ENCODE measurements at regions not wholly inside any gene's neighbourhood (a gene's known extent, or its start where the extent isn't known, plus 50 kb on each side); places are given as distances from the start of the nearest gene placed in this dataset.
"Not testable (repeated sequence)": the region's sequence is repeated elsewhere in the genome, so short reads cannot be mapped to it uniquely, and the experiment has no call there.

DNA sequence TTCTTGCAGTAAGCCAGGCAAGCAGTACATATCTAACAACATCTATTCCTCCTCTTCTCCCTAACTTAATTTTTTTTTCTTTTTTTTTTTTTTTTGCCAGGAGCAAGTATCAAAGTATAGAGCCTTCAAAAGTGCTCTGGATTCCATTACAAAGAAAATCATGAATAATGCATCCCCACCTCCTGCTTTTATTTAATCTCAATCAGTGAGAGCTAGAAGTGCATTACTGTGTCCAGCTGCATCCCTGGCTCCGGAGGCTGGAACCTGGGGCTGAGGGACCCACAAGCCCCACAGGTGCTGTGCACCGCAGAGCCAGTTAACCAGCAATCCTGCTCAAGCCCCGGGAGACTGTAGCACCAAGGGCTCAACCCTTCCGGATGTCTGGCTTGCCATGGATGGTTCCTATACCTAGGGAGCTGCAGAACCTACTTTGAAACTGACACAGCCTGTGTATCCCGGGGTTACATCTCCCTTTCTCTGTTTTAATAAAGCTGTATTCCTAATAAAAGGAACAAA, 455.9 kb upstream of the RUNX1 start:
- no peak for DNase-seq (ENCODE audit: low read depth)

DNA sequence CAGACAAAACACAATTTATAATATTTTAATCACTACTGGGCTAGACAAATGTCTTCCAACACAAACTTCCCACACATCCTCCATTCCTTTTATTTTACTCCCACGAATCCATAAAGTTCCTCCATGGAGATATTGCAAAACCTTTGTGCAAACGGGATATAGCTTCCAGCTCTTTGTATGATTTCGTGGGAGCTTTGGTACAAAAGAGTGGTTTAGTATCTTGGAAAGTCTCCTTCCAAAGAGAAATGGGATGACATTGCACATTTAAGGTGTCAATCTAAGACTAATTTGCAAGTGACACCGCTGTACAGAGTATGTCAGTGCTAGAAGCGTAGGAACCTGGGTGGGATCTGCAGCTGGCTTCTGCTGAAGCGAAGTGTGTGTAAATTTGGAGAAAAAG, 455.2 kb upstream of the RUNX1 start:
- DNase-seq (ENCODE audit: low read depth), result no peak

DNA sequence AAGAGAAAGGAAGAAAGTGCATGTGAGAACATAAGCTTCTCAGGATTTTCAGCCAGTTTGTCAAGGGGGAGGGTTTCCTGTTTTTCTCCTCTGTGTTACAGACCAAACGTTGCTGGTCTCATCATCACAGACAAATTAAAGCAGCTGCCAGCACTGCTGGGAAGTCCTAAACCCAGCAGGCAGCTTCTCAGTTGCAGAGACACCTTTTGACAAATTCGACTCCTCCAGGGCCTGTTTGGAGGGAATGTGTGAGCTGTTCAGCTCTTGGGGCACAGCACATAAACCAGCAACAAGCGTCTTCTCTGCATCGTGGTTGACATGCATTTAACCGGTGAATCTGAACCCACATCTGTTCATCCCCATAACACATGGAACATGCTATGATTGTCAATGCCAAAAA, 454.6 kb upstream of the RUNX1 start:
- DNase-seq (ENCODE audit: low read depth), result peak; percentile 3

DNA sequence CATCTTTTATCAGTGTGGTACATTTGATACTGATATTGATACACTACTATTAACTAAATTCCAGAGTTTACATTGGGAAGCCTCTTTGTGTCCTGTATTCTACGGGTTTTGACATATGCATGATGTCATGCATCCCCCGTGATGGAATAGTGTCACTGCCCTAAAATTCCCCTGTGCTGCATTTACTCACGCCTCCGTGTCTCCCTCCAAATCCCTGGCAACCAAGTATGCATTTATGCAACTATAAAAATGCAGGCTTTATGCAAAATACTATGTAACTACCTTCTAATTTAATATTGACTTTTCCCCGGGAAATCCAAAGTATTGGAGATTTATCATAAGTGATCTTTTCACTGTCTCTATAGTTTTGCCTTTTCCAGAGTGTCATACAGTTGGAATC, 453.7 kb upstream of the RUNX1 start:
- DNase-seq (ENCODE audit: low read depth), result no peak

DNA sequence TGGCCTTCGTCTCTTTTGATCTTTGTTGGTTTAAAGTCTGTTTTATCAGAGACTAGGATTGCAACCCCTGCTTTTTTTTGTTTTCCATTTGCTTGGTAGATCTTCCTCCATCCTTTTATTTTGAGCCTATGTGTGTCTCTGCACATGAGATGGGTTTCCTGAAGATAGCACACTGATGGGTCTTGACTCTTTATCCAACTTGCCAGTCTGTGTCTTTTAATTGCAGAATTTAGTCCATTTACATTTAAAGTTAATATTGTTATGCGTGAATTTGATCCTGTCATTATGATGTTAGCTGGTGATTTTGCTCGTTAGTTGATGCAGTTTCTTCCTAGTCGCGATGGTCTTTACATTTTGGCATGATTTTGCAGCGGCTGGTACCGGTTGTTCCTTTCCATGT, 448.4 kb upstream of the RUNX1 start:
- not testable (repeated sequence) for DNase-seq (ENCODE audit: low read depth)

DNA sequence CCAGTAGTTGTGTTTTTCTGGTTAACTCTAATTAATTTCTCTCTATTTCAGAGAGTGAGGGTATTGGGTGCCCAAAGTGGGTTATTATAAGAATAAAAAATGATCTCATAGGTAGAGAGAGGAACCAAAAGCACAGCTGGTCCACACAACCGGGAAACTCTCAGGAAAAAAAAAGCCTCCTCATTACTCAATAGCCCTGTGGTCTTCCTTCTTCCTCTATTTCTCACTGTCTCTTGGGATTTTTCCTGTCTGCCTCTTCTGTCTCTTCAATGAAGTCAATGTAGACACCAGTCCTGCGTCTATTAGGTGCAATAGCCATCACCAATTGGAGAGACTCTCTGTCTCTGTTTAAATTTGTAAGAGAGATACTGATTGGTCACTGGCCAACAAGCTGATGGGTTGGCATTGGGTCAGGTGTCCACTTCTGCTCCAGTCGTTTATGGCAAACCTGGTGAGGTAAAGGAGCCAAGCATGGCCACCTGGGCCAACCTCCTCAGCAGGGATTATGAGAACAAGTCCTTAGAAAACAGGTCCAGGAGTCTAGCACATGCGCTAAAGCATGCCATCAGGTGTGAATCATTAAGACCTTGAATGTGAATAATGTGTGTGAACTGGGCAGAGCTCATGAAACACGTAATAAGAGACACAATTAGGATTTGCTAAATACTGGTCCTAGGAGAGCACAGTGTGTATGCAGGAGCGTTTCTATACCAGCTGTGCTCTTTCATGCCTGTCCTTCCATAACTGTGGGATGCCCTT, 443.0 kb upstream of the RUNX1 start:
- no peak for DNase-seq (ENCODE audit: low read depth)

DNA sequence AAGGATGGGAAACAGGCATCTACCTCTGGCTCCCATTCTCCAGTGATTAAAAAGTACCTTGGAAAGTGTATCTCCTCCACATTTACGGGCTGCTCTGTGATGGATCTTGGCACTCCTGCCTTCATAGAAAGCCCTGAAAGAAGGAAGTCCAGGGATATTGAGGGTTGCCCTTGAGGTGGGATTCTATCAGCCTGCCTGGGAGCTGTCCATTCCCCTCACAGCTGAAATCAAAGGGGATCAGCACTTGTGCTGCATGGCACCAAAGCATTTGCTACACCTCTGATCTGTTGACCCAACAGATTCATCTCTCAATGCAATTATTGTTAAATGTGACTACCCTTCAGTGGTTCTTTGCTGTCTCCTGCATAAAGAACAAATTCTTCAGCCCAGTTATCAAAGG, 442.0 kb upstream of the RUNX1 start:
- DNase-seq (ENCODE audit: low read depth), result no peak

DNA sequence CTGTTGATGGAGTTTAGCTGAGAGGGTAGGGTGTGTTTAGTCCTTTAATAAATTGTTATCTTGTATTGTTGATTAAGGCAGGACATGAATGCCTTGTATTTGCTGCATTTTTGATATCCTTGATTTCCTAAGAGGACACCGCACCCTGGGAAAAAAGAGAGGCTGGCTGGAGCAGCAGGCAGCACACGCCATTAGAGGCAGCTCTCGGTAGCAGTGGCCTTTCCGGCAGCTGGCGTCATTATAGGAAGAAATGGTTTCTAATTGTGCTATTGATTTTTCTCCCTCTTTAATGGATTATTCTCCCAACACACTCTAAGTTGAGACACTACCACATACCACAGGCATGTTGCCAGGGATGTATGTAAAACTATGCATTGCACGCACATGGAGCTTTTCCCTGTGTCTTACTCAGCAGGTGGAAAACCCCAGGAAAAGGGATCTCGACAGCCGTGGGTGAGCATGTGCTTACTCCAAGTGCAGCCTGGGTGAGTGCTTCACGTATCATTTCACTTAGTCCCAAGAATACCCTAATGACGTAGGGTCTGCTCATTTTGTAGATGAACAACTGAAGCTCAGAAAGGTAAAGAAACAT, 440.4 kb upstream of the RUNX1 start:
- DNase-seq (ENCODE audit: low read depth), result no peak

DNA sequence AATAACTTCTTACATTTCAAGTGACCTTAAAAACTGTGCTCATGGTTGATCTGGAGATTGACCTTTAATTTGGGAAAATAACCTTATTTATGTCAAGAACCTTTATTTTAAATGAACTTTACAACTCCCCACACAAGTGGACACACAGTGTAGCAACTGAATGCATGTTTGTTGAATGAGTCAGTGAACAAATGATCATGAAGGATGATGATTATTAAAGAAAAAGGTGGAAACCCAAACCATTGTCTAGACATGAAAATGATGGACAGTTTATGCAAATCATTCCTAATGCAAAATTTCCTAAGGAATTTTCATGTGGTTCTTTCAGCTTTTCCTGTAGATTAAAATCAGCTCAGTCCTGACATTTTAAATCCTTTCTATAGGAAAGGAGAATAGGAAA, 439.8 kb upstream of the RUNX1 start:
- no peak for DNase-seq (ENCODE audit: low read depth)

DNA sequence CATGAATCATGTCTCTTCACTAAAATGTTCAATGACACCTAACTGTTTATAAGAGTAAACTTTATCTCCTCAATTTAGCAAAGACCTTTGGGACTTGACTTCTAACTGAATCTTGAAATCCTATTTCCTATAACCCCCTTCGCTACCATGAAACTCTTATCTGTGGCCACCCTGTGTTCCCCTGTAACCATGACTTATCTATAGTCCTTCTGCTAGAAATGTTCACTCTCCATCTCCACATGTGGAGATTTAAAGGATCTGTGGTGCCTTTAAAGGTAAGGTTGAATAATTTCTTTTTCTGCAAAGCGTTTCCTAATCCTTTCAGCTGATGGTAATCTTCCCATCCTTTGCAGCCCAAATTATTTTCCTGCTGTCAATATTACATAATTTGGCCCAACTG, 436.3 kb upstream of the RUNX1 start:
- DNase-seq (ENCODE audit: low read depth), result no peak

DNA sequence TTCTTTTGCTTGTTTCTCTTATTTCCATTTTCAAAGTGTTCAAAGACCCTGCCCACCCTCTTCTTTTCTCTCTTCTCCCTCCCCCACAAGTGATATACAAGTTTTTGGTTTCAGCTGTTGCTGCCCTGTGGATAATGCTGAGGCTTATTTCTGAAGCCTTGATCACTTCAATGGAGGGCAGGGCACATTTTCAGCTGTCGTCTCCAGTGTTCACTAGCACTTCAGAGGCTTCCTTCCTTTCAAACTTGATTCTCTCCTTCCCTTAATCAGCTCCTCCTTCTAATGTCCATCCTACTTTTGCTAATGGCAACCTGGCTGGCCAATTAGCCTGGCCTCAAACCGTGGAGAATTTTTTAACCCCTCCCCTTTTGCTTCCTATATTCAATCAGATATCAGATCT, 435.7 kb upstream of the RUNX1 start:
- no peak for DNase-seq (ENCODE audit: low read depth)

DNA sequence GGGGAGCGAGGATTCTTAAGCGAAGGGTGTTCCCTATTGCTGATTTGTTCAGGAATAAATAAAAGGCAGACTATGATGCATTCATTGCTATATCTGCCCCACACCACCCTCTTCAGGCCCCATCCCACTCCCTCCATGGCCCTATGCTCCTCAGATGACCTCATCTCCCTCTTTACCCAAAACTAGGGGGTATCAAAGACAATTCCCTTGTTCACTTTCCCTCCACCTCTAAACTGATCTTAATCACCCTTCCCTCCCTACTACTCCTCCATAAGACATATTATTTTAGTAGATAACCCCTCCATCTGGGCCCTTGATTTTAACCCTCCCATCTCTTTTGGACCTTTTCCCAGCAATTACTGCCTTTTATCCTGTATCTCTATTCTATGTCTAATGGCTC, 434.9 kb upstream of the RUNX1 start:
- no peak for DNase-seq (ENCODE audit: low read depth)

DNA sequence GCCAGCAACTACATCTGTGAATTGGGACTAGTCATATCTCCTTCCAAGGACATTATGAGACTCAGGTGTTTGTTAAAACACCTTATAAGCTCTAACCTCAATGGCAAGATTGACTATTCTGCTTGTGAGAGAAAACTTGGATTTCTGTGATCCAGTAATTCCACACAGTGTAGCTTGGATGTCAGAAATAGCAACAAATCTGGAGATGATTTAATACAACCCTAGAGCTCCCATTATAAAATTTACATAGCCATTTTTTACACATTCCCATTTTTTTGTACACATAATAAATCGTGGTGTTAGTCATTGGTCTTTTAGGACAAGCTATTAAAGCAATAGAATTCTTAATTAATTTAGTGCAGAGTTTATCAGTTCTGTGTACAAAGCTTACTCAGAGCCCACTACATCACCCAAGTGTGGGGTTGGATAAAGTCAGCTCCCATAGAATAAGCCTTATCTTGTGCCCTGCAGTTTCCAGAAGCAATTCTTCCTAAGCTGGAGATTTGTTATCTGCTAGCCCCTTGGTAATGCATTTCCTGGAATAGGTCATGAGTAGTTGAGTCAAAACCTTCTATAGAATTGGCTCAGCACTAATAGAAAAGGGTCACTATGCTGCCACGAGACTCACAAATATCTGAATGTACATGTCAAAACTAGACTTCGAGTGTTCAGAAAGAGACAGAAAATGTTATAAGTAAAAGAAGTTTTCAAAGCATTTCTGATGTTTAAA, 434.0 kb upstream of the RUNX1 start:
- DNase-seq (ENCODE audit: low read depth), result no peak

DNA sequence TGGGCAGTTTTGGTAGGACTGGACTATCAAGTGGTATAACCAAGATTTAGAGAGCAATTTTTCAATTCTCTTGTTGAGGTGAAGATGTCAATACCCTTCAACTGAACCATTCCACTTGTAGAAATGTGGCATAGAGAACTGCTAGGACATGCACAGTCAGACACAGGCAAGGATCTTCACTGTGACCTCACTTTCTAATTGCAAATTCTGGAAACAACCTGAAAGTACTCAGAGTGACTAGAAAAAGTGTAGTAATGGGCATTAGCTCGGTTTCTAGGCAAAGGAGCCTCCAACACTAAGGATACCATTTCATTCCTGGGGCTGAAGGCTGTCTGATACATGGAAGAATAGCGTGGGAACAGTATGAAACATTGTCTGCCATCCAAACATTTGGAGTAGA, 433.0 kb upstream of the RUNX1 start:
- no peak for DNase-seq (ENCODE audit: low read depth)

DNA sequence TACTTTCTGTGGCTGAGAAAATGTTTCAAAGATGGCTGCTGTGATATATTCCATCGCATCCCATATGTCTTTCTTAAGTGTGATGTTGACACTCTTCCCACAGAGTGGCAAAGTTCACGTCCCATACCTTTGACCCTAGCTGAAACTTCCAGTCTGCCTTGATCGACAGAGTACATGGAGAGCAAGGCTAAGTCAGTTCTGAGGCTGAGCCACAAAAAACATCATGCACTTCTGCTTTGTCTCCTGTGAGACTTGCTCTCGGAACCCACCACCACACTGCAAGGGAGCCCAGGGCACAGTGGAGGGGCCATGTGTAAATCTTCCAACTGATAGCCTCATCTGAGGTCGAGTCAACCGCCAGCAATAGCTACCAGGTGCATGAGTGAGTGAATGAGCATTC, 431.9 kb upstream of the RUNX1 start:
- no peak for DNase-seq (ENCODE audit: low read depth)

DNA sequence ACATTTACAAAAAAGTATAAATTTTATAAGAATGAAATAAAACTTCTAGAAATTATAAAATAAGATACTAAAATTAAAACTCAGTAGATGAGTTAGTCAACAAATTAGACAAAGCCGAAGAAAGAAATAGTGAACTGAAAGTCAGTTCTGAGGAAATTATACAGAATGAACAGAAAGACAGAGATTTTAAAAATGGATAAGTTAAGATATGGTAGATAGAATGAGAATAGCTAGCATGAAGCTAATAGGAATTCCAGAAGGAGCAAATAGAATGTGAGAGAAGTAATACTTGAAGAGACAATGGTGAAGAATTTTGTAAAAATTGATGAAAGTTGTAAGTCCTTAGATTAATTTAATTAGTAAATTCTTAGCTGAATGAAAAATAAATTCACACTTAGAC, 430.4 kb upstream of the RUNX1 start:
- DNase-seq (ENCODE audit: low read depth), result no peak

DNA sequence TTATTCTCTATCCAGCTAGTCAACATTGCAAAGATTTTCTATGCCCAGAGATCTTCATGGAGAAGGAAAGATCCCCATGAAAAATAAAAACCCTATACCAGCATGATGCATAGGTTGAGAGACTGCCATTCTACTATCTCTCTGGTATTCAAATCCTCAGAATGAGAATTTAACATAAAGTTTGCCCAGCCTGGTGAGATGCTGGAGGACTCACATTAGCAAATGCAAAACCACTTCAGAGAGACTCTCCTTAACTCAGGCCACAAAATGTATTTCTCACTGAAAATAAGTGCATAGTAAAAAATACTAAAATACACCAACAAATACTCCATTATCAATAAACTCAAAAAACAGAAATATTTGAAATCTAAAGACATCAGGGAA, 430.0 kb upstream of the RUNX1 start:
- no peak for DNase-seq (ENCODE audit: low read depth)

DNA sequence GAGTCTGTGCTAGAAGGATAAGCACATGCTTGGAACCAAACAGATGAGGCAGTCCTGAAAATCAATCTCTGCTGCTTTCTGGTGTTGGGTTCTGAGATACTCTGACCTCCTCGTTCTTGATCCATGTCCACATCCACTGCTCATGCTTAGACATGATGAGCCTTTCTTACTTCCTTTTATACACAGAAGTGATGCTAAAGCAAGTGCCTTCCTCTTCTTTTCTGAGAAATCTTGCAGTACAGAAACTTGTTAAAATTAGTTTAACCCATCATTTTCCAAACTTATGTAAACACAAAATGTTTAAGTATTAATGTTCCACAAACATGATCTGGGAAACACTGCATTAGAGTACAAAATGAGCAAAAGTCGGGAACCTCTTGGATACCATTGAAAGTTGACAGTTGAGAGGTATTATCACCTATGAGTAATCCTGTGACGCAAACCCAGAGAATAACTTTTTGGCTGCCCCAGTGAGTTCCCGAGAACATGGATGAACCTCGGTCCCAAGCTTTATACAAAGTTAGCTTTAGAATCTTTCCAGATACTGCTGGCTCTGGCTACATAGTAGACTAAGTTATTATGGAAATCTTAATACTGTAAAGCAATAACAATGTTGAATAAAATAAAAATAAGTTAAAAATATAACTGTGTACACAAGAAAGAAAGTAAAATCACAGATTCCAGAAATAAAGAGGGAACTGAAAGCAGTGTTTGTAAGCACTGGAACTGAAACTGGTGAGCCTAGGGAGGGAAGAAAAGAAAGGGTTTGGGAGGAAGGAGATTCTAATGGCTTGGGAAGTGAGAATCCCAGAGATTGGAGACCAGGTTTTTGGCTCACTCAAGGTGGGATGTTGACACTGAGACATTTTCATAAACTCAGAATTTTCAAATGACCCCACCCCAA, 429.3 kb upstream of the RUNX1 start:
- DNase-seq (ENCODE audit: low read depth), result no peak

DNA sequence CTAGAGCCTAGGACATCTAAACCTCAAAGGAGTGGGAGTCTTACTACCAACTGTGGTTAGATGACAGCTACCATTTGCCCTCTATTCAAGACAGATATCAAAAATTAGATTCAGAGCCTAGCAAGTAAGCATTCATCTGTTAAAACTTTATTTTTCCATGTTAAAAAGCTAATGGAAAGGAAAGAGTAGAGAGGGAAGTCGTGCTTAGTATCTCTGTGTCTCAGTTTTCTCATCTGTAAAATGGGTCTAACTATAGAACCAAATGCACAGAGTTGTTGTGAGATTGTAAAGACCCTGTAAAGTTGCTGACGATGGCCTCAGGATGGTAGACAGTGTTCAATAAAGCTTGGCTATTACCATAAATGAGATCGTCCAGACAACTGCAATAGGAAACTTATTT, 428.5 kb upstream of the RUNX1 start:
- no peak for DNase-seq (ENCODE audit: low read depth)

DNA sequence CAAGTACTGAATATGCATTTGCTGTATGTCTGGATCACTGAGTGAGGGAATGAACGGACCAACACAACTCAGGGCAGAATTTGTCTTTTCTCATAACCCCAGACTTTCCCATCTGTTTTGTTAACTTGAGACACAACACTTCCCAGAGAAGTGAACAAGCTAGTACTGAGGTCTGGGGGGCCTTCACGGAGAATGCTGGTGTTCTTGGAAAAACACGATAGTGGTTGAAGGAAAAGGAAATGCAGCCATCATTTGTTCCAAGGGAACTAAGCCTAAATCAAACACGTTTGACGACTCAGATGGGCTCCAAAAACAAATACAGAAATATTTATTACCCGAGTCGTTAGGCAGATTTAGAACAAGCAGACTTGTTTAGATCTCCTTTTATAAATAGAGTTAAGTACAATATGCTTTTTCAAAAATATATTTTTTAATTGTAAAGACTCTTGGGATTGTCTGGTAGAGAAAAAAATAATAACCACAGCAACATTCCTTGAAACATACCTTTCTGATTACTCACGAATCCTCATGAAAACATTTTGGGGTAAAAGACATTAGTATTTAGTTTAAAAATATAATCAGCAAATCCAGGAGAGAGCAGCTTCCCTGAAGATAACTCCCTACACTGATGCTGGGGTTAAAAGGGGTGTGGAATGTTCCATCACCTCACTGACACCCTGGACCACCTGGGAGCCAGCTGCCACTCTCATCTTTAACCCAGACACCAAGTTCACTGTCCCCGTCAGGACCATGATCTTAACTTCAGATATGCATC, 427.7 kb upstream of the RUNX1 start:
- peak; percentile 56 for DNase-seq (ENCODE audit: low read depth)

DNA sequence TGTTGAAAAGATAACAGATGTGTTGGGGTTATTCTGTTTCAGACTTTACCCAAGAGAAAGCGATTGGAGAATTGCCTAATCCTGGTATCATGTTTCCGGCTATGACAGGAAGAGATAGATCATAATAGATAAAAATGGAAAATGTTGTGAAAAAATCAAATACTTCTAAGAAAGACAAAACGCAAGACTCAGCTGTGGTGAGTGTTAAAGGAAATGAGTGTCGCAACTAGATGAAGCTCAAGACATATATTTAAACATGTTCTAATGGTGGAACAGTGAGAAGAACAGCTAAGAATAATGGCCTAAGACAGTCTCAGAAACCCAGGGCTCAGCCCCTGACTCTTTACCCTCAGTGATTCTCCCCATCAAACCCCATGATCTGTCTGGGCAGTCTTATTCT, 426.7 kb upstream of the RUNX1 start:
- peak; percentile 18 for DNase-seq (ENCODE audit: low read depth)

Data from HT1080 (cell line).